Glomerular visceral epithelial cell (primary cell): ENCODE measurements at regions not wholly inside any gene's neighbourhood (a gene's known extent, or its start where the extent isn't known, plus 50 kb on each side); places are given as distances from the start of the nearest gene placed in this dataset.

Source experiments
- DNase-seq: peaks from one replicate; pipeline ENCODE4 v3.0.0-alpha.2; 2016; ENCODE audit errors: extremely low spot score

GRCh38 chr5:23089286-23089685 is 236.1 kb upstream of the CDH12 start:
- DNase-seq = no peak

- no peak for DNase-seq
These were observed 231.7 kb upstream of the CDH12 start for GRCh38 chr5:23084815-23085214.

GRCh38 chr5:23072179-23072578 is 219.0 kb upstream of the CDH12 start:
- DNase-seq = no peak

- no peak for DNase-seq
These were observed 218.5 kb upstream of the CDH12 start for GRCh38 chr5:23071682-23072081.

- no peak for DNase-seq
These were observed 211.6 kb upstream of the CDH12 start for GRCh38 chr5:23064710-23065109.

- DNase-seq = no peak
These were observed 200.7 kb upstream of the CDH12 start for GRCh38 chr5:23053846-23054245.

- no peak for DNase-seq
These were observed 189.1 kb upstream of the CDH12 start for GRCh38 chr5:23042226-23042625.

GRCh38 chr5:23035555-23036090 is 182.5 kb upstream of the CDH12 start:
- DNase-seq = no peak

GRCh38 chr5:23033864-23034263 is 180.7 kb upstream of the CDH12 start:
- no peak for DNase-seq

- DNase-seq = no peak
These were observed 176.1 kb upstream of the CDH12 start for GRCh38 chr5:23029290-23029689.

GRCh38 chr5:23028445-23029021 is 175.4 kb upstream of the CDH12 start:
- no peak for DNase-seq

GRCh38 chr5:23027830-23028229 is 174.7 kb upstream of the CDH12 start:
- DNase-seq = no peak

- DNase-seq = no peak
These were observed 174.2 kb upstream of the CDH12 start for GRCh38 chr5:23027331-23027730.

- DNase-seq = no peak
These were observed 173.4 kb upstream of the CDH12 start for GRCh38 chr5:23026252-23027170.

- DNase-seq = no peak
These were observed 172.6 kb upstream of the CDH12 start for GRCh38 chr5:23025629-23026233.

- DNase-seq = no peak
These were observed 171.3 kb upstream of the CDH12 start for GRCh38 chr5:23024470-23024869.

- no peak for DNase-seq
These were observed 161.7 kb upstream of the CDH12 start for GRCh38 chr5:23014825-23015224.

- DNase-seq = no peak
These were observed 161.1 kb upstream of the CDH12 start for GRCh38 chr5:23014266-23014665.

- no peak for DNase-seq
These were observed 160.4 kb upstream of the CDH12 start for GRCh38 chr5:23013395-23013998.

GRCh38 chr5:23012842-23013241 is 159.7 kb upstream of the CDH12 start:
- no peak for DNase-seq

GRCh38 chr5:23007762-23008161 is 154.6 kb upstream of the CDH12 start:
- no peak for DNase-seq

- DNase-seq = no peak
These were observed 154.1 kb upstream of the CDH12 start for GRCh38 chr5:23007236-23007635.
